ENCODE measurements at regions not wholly inside any gene's neighbourhood (a gene's known extent, or its start where the extent isn't known, plus 50 kb on each side); places are given as distances from the start of the nearest gene placed in this dataset.

- ATAC-seq (no peak), DNase-seq (ENCODE audit: low read depth, low spot score) (no peak)
- CTCF ChIA-PET = no interaction called here
- intact Hi-C loops (cut with micrococcal nuclease) = no loop called here
- POLR2A ChIA-PET = no interaction called here
- H3K27me3 ChIP-seq (ENCODE audit: insufficient read depth, low read length) = no peaks in the 10 kb centered on the region
- no peak overlapping the region for H3K27ac ChIP-seq (ENCODE audit: low read depth, low read length)
- RAD21 ChIA-PET (ENCODE audit: low non-redundant PET in 1 of 2, low total read pairs in 2 of 2, uncharacterized antibody in 2 of 2, unreplicated experiment in 2 of 2) = no interaction called here
- no peaks in the 10 kb centered on the region for H3K4me1 ChIP-seq (ENCODE audit: control insufficient read depth in 1 of 2, insufficient read depth in 2 of 2, low read length in 2 of 2)
- H3K79me2 ChIP-seq (ENCODE audit: insufficient read depth, low read length) = no peaks in the 10 kb centered on the region
- H3K9ac ChIP-seq (ENCODE audit: low read length) = no peak overlapping the region
- no TSS peak for BruUV-seq (replicated peaks)
- no peak overlapping the region for H3K4me2 ChIP-seq (ENCODE audit: low read length)
- no peak for TF ChIP-seq CEBPB (IDR thresholded peaks at IDR 0.05; ENCODE audit: low read depth)
- no peak for TF ChIP-seq YY1 (IDR thresholded peaks at IDR 0.05; ENCODE audit: extremely low read depth, insufficient replicate concordance, low read depth, low read length)
- TF ChIP-seq, protein P1, sequence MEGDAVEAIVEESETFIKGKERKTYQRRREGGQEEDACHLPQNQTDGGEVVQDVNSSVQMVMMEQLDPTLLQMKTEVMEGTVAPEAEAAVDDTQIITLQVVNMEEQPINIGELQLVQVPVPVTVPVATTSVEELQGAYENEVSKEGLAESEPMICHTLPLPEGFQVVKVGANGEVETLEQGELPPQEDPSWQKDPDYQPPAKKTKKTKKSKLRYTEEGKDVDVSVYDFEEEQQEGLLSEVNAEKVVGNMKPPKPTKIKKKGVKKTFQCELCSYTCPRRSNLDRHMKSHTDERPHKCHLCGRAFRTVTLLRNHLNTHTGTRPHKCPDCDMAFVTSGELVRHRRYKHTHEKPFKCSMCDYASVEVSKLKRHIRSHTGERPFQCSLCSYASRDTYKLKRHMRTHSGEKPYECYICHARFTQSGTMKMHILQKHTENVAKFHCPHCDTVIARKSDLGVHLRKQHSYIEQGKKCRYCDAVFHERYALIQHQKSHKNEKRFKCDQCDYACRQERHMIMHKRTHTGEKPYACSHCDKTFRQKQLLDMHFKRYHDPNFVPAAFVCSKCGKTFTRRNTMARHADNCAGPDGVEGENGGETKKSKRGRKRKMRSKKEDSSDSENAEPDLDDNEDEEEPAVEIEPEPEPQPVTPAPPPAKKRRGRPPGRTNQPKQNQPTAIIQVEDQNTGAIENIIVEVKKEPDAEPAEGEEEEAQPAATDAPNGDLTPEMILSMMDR (IDR thresholded peaks at IDR 0.05 in 2 of 3, conservative IDR thresholded peaks at IDR 0.05 in 1 of 3; ENCODE audit: borderline replicate concordance in 1 of 3, insufficient read depth in 1 of 3, low read depth in 2 of 3, low read length in 2 of 3) = no peak
- no peak for TF ChIP-seq RAD21 (IDR thresholded peaks at IDR 0.05; ENCODE audit: low read depth)
- no peak for TF ChIP-seq EZH2phosphoT487 (IDR thresholded peaks at IDR 0.05; ENCODE audit: borderline replicate concordance)
- no peak for TF ChIP-seq CBX3 (IDR thresholded peaks at IDR 0.05; ENCODE audit: low read depth)
- TF ChIP-seq SP1 (IDR thresholded peaks at IDR 0.05; ENCODE audit: low read depth) = no peak
- TF ChIP-seq EZH2 (IDR thresholded peaks at IDR 0.05) = no peak
- no peak for TF ChIP-seq ZNF274 (IDR thresholded peaks at IDR 0.05; ENCODE audit: low read depth, low read length)
- no peak for TF ChIP-seq MAX (IDR thresholded peaks at IDR 0.05)
- no peak for TF ChIP-seq TCF7L2 (IDR thresholded peaks at IDR 0.05; ENCODE audit: borderline replicate concordance, extremely low read depth, insufficient read depth, insufficient read length)
- TF ChIP-seq ATF3 (IDR thresholded peaks at IDR 0.05) = no peak
- no peak for TF ChIP-seq ZFX (IDR thresholded peaks at IDR 0.05)
- no peak for TF ChIP-seq EGR1 (IDR thresholded peaks at IDR 0.05; ENCODE audit: low read depth)
- TF ChIP-seq, protein P2, sequence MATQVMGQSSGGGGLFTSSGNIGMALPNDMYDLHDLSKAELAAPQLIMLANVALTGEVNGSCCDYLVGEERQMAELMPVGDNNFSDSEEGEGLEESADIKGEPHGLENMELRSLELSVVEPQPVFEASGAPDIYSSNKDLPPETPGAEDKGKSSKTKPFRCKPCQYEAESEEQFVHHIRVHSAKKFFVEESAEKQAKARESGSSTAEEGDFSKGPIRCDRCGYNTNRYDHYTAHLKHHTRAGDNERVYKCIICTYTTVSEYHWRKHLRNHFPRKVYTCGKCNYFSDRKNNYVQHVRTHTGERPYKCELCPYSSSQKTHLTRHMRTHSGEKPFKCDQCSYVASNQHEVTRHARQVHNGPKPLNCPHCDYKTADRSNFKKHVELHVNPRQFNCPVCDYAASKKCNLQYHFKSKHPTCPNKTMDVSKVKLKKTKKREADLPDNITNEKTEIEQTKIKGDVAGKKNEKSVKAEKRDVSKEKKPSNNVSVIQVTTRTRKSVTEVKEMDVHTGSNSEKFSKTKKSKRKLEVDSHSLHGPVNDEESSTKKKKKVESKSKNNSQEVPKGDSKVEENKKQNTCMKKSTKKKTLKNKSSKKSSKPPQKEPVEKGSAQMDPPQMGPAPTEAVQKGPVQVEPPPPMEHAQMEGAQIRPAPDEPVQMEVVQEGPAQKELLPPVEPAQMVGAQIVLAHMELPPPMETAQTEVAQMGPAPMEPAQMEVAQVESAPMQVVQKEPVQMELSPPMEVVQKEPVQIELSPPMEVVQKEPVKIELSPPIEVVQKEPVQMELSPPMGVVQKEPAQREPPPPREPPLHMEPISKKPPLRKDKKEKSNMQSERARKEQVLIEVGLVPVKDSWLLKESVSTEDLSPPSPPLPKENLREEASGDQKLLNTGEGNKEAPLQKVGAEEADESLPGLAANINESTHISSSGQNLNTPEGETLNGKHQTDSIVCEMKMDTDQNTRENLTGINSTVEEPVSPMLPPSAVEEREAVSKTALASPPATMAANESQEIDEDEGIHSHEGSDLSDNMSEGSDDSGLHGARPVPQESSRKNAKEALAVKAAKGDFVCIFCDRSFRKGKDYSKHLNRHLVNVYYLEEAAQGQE (IDR thresholded peaks at IDR 0.05; ENCODE audit: low read depth) = no peak
- no peak for TF ChIP-seq FOSL1 (IDR thresholded peaks at IDR 0.05; ENCODE audit: low read depth)
- H3K9me3 ChIP-seq (ENCODE audit: control insufficient read depth in 1 of 2, insufficient read depth in 1 of 2, low read depth in 1 of 2, low read length in 2 of 2) = peaks cover 0 to 8% of the 10 kb centered on the region in 2 experiments; a peak in 2 of 4 replicates
- H3K9me2 ChIP-seq (ENCODE audit: insufficient read depth) = no peaks in the 10 kb centered on the region
- H2AFZ ChIP-seq (ENCODE audit: low read depth, low read length, poor library complexity, severe bottlenecking) = no peak overlapping the region
- H3K4me3 ChIP-seq (replicated peaks in 1 of 2; ENCODE audit: low read depth in 1 of 2, low read length in 2 of 2) = no peak overlapping the region
- H4K20me1 ChIP-seq (ENCODE audit: insufficient read depth) = no peaks in the 10 kb centered on the region
- H3K36me3 ChIP-seq (ENCODE audit: control insufficient read depth in 1 of 2, insufficient read depth in 2 of 2, low read length in 2 of 2) = no peaks in the 10 kb centered on the region
Measured at GRCh38 chr2:49367003-49367402, 212.7 kb upstream of the FSHR start.
